ENCODE measurements at regions not wholly inside any gene's neighbourhood (a gene's known extent, or its start where the extent isn't known, plus 50 kb on each side); places are given as distances from the start of the nearest gene placed in this dataset.

DNA sequence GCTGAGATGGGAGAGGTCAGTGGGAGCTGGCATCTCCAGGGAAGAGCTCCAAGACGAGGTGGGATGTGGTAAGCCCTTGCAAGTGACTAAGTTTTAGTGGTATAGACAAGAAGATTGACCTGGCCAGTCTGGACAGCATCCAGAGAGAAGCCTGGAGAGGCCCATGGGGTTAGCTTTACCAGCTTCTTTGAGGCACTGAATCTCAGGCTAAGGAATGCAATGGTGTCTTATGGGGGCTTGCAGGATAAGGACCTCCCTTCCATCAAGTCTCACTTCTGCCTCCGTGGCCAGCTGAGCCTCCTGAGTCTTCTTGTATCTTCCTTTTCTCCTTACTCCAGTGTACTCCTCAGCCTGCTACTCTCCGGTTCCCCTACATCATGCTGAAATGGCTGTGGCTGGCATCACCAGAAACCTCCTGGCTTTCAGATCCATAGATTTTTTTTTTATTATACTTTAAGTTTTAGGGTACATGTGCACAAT, 56.5 kb upstream of the JADE2 start:
- TF ChIP-seq, protein P1, sequence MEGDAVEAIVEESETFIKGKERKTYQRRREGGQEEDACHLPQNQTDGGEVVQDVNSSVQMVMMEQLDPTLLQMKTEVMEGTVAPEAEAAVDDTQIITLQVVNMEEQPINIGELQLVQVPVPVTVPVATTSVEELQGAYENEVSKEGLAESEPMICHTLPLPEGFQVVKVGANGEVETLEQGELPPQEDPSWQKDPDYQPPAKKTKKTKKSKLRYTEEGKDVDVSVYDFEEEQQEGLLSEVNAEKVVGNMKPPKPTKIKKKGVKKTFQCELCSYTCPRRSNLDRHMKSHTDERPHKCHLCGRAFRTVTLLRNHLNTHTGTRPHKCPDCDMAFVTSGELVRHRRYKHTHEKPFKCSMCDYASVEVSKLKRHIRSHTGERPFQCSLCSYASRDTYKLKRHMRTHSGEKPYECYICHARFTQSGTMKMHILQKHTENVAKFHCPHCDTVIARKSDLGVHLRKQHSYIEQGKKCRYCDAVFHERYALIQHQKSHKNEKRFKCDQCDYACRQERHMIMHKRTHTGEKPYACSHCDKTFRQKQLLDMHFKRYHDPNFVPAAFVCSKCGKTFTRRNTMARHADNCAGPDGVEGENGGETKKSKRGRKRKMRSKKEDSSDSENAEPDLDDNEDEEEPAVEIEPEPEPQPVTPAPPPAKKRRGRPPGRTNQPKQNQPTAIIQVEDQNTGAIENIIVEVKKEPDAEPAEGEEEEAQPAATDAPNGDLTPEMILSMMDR (IDR thresholded peaks at IDR 0.05), result no peak
- TF ChIP-seq POLR2A (IDR thresholded peaks at IDR 0.05), result no peak

All from transverse colon (tissue), 3 donors.